Retinal pigment epithelial cell (primary cell): ENCODE measurements at regions not wholly inside any gene's neighbourhood (a gene's known extent, or its start where the extent isn't known, plus 50 kb on each side); places are given as distances from the start of the nearest gene placed in this dataset.

Source experiments
- DNase-seq: peaks from one replicate; pipeline ENCODE4 v3.0.0-alpha.2; 2010; ENCODE audit warnings: low read depth
- H3K4me3 ChIP-seq: 2 replicates; pipeline ENCODE4 v1.5.1; 2011; ENCODE audit warnings: mild to moderate bottlenecking, low read length, control low read depth, moderate library complexity
- TF ChIP-seq, protein P1 (sequence below): conservative IDR thresholded peaks from 2 replicates; pipeline ENCODE4 v1.5.1; 2011; ENCODE audit warnings: low read depth, low read length, control low read depth, inconsistent platforms

DNA sequence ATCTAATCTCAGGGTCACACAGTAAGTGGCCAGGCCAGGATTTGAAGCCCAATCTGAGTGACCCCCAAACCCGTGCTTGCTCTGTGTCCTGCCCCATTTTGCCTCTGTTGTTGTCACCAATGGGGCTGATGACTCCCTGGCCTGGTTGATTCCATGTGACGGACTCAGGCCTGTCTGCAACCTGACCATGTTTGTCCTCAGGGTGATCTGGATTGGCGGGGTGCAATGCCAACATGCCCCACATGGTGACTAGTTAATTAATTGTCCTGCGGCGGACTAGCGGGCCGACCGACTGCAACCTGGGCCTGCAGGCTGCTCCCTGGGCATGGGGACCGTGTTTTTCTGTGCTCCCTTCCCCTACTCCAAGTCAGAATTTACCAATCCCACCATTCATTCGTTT is 256.3 kb downstream of the MATN1 start:
- DNase-seq, result no peak
- no peak overlapping the region for H3K4me3 ChIP-seq
- TF ChIP-seq, protein P1, sequence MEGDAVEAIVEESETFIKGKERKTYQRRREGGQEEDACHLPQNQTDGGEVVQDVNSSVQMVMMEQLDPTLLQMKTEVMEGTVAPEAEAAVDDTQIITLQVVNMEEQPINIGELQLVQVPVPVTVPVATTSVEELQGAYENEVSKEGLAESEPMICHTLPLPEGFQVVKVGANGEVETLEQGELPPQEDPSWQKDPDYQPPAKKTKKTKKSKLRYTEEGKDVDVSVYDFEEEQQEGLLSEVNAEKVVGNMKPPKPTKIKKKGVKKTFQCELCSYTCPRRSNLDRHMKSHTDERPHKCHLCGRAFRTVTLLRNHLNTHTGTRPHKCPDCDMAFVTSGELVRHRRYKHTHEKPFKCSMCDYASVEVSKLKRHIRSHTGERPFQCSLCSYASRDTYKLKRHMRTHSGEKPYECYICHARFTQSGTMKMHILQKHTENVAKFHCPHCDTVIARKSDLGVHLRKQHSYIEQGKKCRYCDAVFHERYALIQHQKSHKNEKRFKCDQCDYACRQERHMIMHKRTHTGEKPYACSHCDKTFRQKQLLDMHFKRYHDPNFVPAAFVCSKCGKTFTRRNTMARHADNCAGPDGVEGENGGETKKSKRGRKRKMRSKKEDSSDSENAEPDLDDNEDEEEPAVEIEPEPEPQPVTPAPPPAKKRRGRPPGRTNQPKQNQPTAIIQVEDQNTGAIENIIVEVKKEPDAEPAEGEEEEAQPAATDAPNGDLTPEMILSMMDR, result no peak

DNA sequence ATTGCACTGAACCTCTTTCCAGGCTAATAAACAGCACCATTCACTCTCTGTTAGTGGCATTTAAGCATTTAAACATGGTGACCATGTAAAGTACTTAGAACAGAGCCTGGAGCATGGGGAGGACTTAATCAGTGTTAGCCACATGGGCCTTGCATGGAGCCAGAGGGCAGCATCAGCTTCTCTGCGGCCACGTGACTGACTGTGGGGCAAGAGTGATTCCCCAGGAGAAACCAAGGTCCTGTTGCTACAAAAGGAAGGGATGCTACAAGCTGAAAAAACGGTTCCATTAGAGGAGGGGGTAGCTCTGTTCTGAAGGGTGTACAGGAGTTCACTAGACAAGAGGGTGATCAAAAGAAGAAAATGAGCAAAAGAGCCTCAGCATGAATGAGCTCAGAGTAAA is 256.8 kb downstream of the MATN1 start:
- TF ChIP-seq, protein P1, result no peak
- no peak for DNase-seq

DNA sequence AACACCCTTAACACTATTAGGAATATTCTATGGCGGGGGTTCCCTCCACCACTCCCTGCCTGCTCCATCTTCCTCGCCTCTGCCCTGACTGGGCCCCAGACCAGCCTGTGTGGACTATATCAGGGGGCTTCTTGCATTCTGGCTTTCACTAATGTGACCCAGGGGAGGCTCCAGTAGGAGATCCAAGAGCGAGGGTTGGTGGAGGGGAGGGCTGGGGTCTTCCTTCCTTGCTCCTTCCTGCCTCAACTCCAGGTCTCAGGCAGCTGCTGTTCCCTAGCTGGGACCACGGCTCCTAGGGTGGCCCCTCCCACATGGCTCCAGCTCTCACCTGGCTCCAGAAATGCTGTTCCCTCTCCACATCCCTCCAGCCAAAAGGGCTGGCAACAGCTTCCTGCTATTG is 257.4 kb downstream of the MATN1 start:
- TF ChIP-seq, protein P1, result no peak
- DNase-seq, result no peak
- no peak overlapping the region for H3K4me3 ChIP-seq

More for the DNA sequence above, 256.8 kb downstream of the MATN1 start:
- no peak overlapping the region for H3K4me3 ChIP-seq

GRCh38 chr1:30465096-30465495 is 258.3 kb downstream of the MATN1 start:
- TF ChIP-seq, protein P1, result no peak
- no peak for DNase-seq
- H3K4me3 ChIP-seq, result no peak overlapping the region

DNA sequence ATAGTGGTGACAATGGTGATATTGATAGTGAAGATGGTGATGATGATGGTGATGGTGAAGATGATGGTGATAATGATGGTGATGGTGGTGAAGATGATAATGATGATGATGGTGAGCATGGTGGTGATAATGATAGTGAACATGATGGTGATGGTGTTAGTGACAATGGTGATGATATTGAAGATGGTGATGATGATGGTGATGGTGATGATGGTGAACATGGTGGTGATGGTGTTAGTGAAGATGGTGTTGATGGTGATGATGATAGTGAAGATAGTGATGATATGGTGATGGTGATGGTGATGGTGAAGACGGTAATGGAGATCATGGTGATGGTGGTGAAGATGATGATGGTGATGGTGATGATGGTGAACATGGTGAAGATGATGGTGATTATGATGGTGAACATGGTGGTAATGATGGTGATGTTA is 259.2 kb downstream of the MATN1 start:
- TF ChIP-seq, protein P1, result no peak
- H3K4me3 ChIP-seq, result no peak overlapping the region
- DNase-seq, result no peak

GRCh38 chr1:30462826-30463425 is 260.5 kb downstream of the MATN1 start:
- TF ChIP-seq, protein P1, result no peak

GRCh38 chr1:30462166-30462565 is 261.2 kb downstream of the MATN1 start:
- TF ChIP-seq, protein P1, result no peak
- no peak overlapping the region for H3K4me3 ChIP-seq
- DNase-seq, result no peak

More at GRCh38 chr1:30462826-30463425, 260.5 kb downstream of the MATN1 start:
- no peak for DNase-seq
- no peak overlapping the region for H3K4me3 ChIP-seq
